Caco-2 (cell line): ENCODE measurements at regions not wholly inside any gene's neighbourhood (a gene's known extent, or its start where the extent isn't known, plus 50 kb on each side); places are given as distances from the start of the nearest gene placed in this dataset.

ENCODE experiments used
- BruUV-seq: library from RNA; stranded (reverse); fragments of 400-500 nt; replicated peaks from 2 replicates; lab custom pipeline; 2021; lab: Mats Ljungman, UMichigan
- CTCF ChIA-PET: fragments of 300-600 bp; sonication (Branson Sonifier 250); formaldehyde crosslinking; loops from one replicate; lab custom pipeline; 2022; ENCODE audit warnings: antibody characterized with exemption; lab: Charles Lee
- POLR2A ChIA-PET: fragments of 300-600 bp; sonication (Branson Sonifier 250); formaldehyde crosslinking; loops from one replicate; lab custom pipeline; 2022; ENCODE audit warnings: antibody characterized with exemption; lab: Charles Lee
- DNase-seq, 2 experiments: peaks; one replicate each; pipeline versions ENCODE4 v3.0.0 to v3.0.0-alpha.2; 2020 to 2022
- H3K27me3 ChIP-seq: replicated peaks from 2 replicates; pipeline ENCODE4 v1.6.0; 2011; ENCODE audit warnings: low read length; ENCODE audit not compliant: control insufficient read depth, insufficient read depth
- H3K36me3 ChIP-seq: 2 replicates; pipeline ENCODE4 v1.5.1; 2011; ENCODE audit warnings: low read length; ENCODE audit not compliant: control insufficient read depth, insufficient read depth
- H3K4me1 ChIP-seq: fragments of 250-450 bp; sonication (Bioruptor Pico); 2 replicates; pipeline ENCODE4 v1.5.1; 2020; ENCODE audit warnings: mild to moderate bottlenecking
- H3K4me3 ChIP-seq: 2 replicates; pipeline ENCODE4 v1.5.1; 2011; ENCODE audit warnings: low read depth, mild to moderate bottlenecking, control low read depth, low read length
- H3K9me3 ChIP-seq: fragments of 250-450 bp; sonication (Bioruptor Pico); 2 replicates; pipeline ENCODE4 v1.5.1; 2020; ENCODE audit warnings: mild to moderate bottlenecking, moderate library complexity
- H3K27ac Mint-ChIP-seq: one replicate; pipeline ENCODE4 v1.8.0; 2022; ENCODE audit warnings: mixed read lengths; ENCODE audit not compliant: unreplicated experiment
- H3K27me3 Mint-ChIP-seq: one replicate; pipeline ENCODE4 v1.8.0; 2022; ENCODE audit warnings: mixed read lengths; ENCODE audit not compliant: insufficient read depth, unreplicated experiment
- H3K36me3 Mint-ChIP-seq: one replicate; pipeline ENCODE4 v1.8.0; 2022; ENCODE audit warnings: mild to moderate bottlenecking, mixed read lengths; ENCODE audit not compliant: insufficient read depth, unreplicated experiment
- H3K4me1 Mint-ChIP-seq: one replicate; pipeline ENCODE4 v1.8.0; 2022; ENCODE audit warnings: low read depth, mixed read lengths; ENCODE audit not compliant: unreplicated experiment
- H3K4me3 Mint-ChIP-seq: one replicate; pipeline ENCODE4 v1.8.0; 2022; ENCODE audit warnings: mild to moderate bottlenecking, moderate library complexity, mixed read lengths; ENCODE audit not compliant: unreplicated experiment
- H3K9me3 Mint-ChIP-seq: one replicate; pipeline ENCODE4 v1.8.0; 2022; ENCODE audit warnings: mixed read lengths; ENCODE audit not compliant: unreplicated experiment
- intact Hi-C: fragments of 100-400 bp; cut with micrococcal nuclease; formaldehyde crosslinking; loops from one replicate; pipeline ENCODE4 v1.10.0; 2022; ENCODE audit not compliant: unreplicated experiment
- TF ChIP-seq, protein P1 (sequence below), 2 experiments: fragments of 200-600 bp in 1 of 2; IDR thresholded peaks; 1 replicate in 1 of 2; 2 replicates in 1 of 2; pipeline versions ENCODE4 v1.5.1 to v1.8.0; 2011 to 2022; ENCODE audit warnings: antibody characterized with exemption in 1 of 2, control low read depth in 1 of 2, inconsistent platforms in 1 of 2, low read depth in 1 of 2, low read length in 1 of 2, mild to moderate bottlenecking in 1 of 2, moderate library complexity in 1 of 2; ENCODE audit not compliant: insufficient read depth in 1 of 2, severe bottlenecking in 1 of 2, unreplicated experiment in 1 of 2

DNA sequence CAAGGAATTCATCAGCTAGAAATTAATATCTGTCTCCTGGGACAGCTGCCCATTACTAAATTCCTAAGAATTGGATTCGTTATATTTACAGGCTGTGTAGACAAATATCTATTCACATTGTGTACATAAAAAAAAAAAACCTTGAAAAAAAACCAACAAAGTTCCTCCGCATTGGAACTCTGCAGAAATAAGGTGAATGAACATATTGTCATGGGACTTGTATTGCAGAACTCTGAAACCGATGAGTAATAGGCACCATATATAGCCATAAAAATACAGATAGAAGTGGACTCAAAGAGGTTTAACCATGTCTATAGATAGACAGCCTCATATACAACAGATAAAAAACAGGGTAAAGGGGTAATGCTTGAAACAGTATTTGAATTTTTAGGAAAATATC, 909.9 kb upstream of the CHAC2 start:
- TF ChIP-seq, protein P1, sequence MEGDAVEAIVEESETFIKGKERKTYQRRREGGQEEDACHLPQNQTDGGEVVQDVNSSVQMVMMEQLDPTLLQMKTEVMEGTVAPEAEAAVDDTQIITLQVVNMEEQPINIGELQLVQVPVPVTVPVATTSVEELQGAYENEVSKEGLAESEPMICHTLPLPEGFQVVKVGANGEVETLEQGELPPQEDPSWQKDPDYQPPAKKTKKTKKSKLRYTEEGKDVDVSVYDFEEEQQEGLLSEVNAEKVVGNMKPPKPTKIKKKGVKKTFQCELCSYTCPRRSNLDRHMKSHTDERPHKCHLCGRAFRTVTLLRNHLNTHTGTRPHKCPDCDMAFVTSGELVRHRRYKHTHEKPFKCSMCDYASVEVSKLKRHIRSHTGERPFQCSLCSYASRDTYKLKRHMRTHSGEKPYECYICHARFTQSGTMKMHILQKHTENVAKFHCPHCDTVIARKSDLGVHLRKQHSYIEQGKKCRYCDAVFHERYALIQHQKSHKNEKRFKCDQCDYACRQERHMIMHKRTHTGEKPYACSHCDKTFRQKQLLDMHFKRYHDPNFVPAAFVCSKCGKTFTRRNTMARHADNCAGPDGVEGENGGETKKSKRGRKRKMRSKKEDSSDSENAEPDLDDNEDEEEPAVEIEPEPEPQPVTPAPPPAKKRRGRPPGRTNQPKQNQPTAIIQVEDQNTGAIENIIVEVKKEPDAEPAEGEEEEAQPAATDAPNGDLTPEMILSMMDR (IDR thresholded peaks at IDR 0.05; ENCODE audit: insufficient read depth in 1 of 2, low read depth in 1 of 2, low read length in 1 of 2, severe bottlenecking in 1 of 2, unreplicated experiment in 1 of 2), result no peak
- CTCF ChIA-PET, result no interaction called here
- H3K4me3 ChIP-seq, result no peak overlapping the region
- no peaks in the 10 kb centered on the region for H3K4me1 Mint-ChIP-seq
- no peaks in the 10 kb centered on the region for H3K27me3 Mint-ChIP-seq
- intact Hi-C loops, result no loop called here
- no TSS peak for BruUV-seq
- no peaks in the 10 kb centered on the region for H3K4me1 ChIP-seq
- no peaks in the 10 kb centered on the region for H3K9me3 ChIP-seq
- no peaks in the 10 kb centered on the region for H3K36me3 ChIP-seq
- H3K36me3 Mint-ChIP-seq, result no peaks in the 10 kb centered on the region
- H3K9me3 Mint-ChIP-seq, result peaks cover 6% of the 10 kb centered on the region
- no peak overlapping the region for H3K4me3 Mint-ChIP-seq
- DNase-seq, result no peak
- no peak overlapping the region for H3K27ac Mint-ChIP-seq
- H3K27me3 ChIP-seq, result no peaks in the 10 kb centered on the region
- POLR2A ChIA-PET, result no interaction called here

DNA sequence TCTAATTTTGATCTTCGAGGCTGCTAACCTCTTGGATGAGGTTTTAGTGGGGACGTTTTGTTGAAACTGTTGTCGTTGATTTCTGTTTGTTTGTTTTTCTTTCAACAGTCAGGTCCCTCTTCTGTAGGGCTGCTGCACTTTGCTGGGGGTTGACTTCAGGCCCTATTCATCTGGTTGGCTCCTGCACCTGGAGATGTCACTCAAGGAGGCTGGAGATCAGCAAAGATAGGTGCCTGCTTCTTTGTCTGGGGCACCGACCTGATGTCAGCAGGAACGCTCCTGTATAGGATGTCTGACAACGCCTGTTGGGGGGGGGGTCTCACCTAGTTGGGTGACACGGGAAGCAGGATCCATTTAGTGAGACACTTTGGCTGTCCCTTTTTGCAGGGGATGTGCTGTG, 915.6 kb upstream of the CHAC2 start:
- H3K9me3 Mint-ChIP-seq, result peaks cover 33% of the 10 kb centered on the region

DNA sequence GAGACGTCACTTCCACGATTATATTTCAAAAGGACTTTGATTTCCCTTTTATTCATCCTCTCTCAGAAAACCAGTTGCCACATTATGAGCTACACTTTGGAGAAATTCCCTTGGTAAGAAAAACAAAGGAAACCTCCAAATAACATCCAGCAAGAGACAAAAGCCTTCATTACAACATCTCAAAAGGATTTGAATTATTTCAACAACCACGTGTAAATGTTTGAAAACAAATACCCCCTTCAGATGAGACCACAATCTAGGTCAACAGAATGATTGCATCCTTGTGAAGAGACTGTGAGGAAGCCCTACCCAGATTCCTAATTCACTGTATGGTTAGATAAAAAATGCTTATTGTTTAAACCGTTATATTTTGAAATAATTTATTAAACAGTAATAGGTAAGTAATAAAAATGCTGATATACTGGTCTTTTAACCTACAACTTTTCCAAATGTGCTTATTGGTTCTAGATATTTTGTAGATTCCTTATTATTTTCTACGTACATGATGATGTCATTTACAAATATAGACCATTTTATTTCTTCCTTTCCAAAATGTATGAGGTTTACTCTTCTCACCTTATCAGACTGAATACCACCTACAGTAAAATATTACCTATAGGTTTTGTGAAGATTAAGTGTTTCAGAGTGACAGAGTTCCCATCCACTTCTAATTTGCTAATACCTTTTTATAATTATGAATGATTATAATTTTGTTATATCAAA, 922.7 kb upstream of the CHAC2 start:
- Histone ChIP-seq H3K4me3 (no peak overlapping the region), H3K36me3 (no peaks in the 10 kb centered on the region), H3K4me1 (no peaks in the 10 kb centered on the region), H3K9me3 (no peaks in the 10 kb centered on the region), H3K27me3 (no peaks in the 10 kb centered on the region)
- intact Hi-C loops, result no loop called here
- H3K36me3 Mint-ChIP-seq, result no peaks in the 10 kb centered on the region
- H3K4me1 Mint-ChIP-seq, result no peaks in the 10 kb centered on the region
- ChIA-PET CTCF (no interaction called here), POLR2A (no interaction called here)
- no TSS peak for BruUV-seq
- TF ChIP-seq, protein P1 (IDR thresholded peaks at IDR 0.05; ENCODE audit: insufficient read depth in 1 of 2, low read depth in 1 of 2, low read length in 1 of 2, severe bottlenecking in 1 of 2, unreplicated experiment in 1 of 2), result no peak
- peaks cover 6% of the 10 kb centered on the region for H3K9me3 Mint-ChIP-seq
- no peaks in the 10 kb centered on the region for H3K27me3 Mint-ChIP-seq
- no peak overlapping the region for H3K27ac Mint-ChIP-seq
- DNase-seq, result no peak
- no peak overlapping the region for H3K4me3 Mint-ChIP-seq

More for the DNA sequence above, 915.6 kb upstream of the CHAC2 start:
- no peaks in the 10 kb centered on the region for H3K9me3 ChIP-seq
- Mint-ChIP-seq H3K4me3 (no peak overlapping the region), H3K27me3 (no peaks in the 10 kb centered on the region), H3K36me3 (no peaks in the 10 kb centered on the region), H3K27ac (no peak overlapping the region), H3K4me1 (no peaks in the 10 kb centered on the region)
- H3K4me3 ChIP-seq, result no peak overlapping the region
- H3K27me3 ChIP-seq, result no peaks in the 10 kb centered on the region
- intact Hi-C loops, result no loop called here
- ChIA-PET POLR2A (no interaction called here), CTCF (no interaction called here)
- H3K4me1 ChIP-seq, result no peaks in the 10 kb centered on the region
- DNase-seq, result no peak
- no peaks in the 10 kb centered on the region for H3K36me3 ChIP-seq
- no TSS peak for BruUV-seq
- TF ChIP-seq, protein P1 (IDR thresholded peaks at IDR 0.05; ENCODE audit: insufficient read depth in 1 of 2, low read depth in 1 of 2, low read length in 1 of 2, severe bottlenecking in 1 of 2, unreplicated experiment in 1 of 2), result no peak
